Keratinocyte (primary cell): ENCODE measurements at regions not wholly inside any gene's neighbourhood (a gene's known extent, or its start where the extent isn't known, plus 50 kb on each side); places are given as distances from the start of the nearest gene placed in this dataset.

Experiments
- DNase-seq: peaks from one replicate; pipeline ENCODE4 v3.0.0-alpha.2; 2011; ENCODE audit warnings: low read depth, missing footprints, low spot score
- FAIRE-seq: peaks from 2 replicates; lab custom pipeline; 2011; peaks lifted over from hg19 to GRCh38; lab: Jason Lieb, UNC
- H2AFZ ChIP-seq: 2 replicates; pipeline ENCODE4 v1.6.0; 2012; ENCODE audit warnings: low read length, control low read depth, inconsistent platforms; ENCODE audit not compliant: control insufficient read depth
- H3K27ac ChIP-seq: 2 replicates; pipeline ENCODE4 v1.5.1; 2011; ENCODE audit warnings: low read length; ENCODE audit not compliant: control insufficient read depth, insufficient read depth
- H3K27me3 ChIP-seq: 3 replicates; pipeline ENCODE4 v1.6.0; 2011; ENCODE audit warnings: low read length; ENCODE audit not compliant: control insufficient read depth, insufficient read depth; ENCODE audit errors: extremely low read depth
- H3K36me3 ChIP-seq, 2 experiments: 2 replicates in 1 of 2; 3 replicates in 1 of 2; pipeline ENCODE4 v1.5.1; 2011; ENCODE audit warnings: low read length in 2 of 2, mild to moderate bottlenecking in 1 of 2; ENCODE audit not compliant: control insufficient read depth in 2 of 2, insufficient read depth in 2 of 2; ENCODE audit errors: extremely low read depth in 1 of 2
- H3K4me1 ChIP-seq: 3 replicates; pipeline ENCODE4 v1.5.1; 2011; ENCODE audit warnings: low read length; ENCODE audit not compliant: control insufficient read depth, insufficient read depth; ENCODE audit errors: extremely low read depth
- H3K4me2 ChIP-seq: 3 replicates; pipeline ENCODE4 v1.6.0; 2011; ENCODE audit warnings: low read depth, low read length; ENCODE audit not compliant: control insufficient read depth, insufficient read depth; ENCODE audit errors: extremely low read depth
- H3K4me3 ChIP-seq, 3 experiments: fragments of 200-600 bp in 1 of 3; sonication (generic) in 1 of 3; 2 replicates in 2 of 3; 3 replicates in 1 of 3; pipeline ENCODE4 v1.5.1; 2011 to 2016; ENCODE audit warnings: low read length in 3 of 3, mild to moderate bottlenecking in 3 of 3, control low read depth in 2 of 3, inconsistent platforms in 1 of 3, low read depth in 1 of 3, mixed read lengths in 1 of 3, mixed run types in 1 of 3, moderate library complexity in 1 of 3; ENCODE audit not compliant: control insufficient read depth in 2 of 3, insufficient read depth in 2 of 3; ENCODE audit errors: extremely low read depth in 1 of 3
- H3K79me2 ChIP-seq: 2 replicates; pipeline ENCODE4 v1.6.0; 2012; ENCODE audit warnings: low read length; ENCODE audit not compliant: control insufficient read depth, insufficient read depth
- H3K9ac ChIP-seq: 3 replicates; pipeline ENCODE4 v1.6.0; 2011; ENCODE audit warnings: low read length; ENCODE audit not compliant: control insufficient read depth, insufficient read depth; ENCODE audit errors: extremely low read depth
- H3K9me1 ChIP-seq: 3 replicates; pipeline ENCODE4 v1.6.0; 2011; ENCODE audit warnings: low read length; ENCODE audit not compliant: control insufficient read depth, insufficient read depth; ENCODE audit errors: extremely low read depth
- H3K9me3 ChIP-seq: 2 replicates; pipeline ENCODE4 v1.5.1; 2012; ENCODE audit warnings: low read depth, low read length; ENCODE audit not compliant: control insufficient read depth
- H4K20me1 ChIP-seq: 3 replicates; pipeline ENCODE4 v1.6.0; 2011; ENCODE audit warnings: low read length; ENCODE audit not compliant: control insufficient read depth, insufficient read depth; ENCODE audit errors: extremely low read depth
- CTCF ChIP-seq, 3 experiments: IDR thresholded peaks in 1 of 3; conservative IDR thresholded peaks in 1 of 3; optimal IDR thresholded peaks in 1 of 3; 2 replicates in 2 of 3; 3 replicates in 1 of 3; pipeline versions ENCODE3 to v1.5.1; 2011; ENCODE audit warnings: low read length in 3 of 3, mild to moderate bottlenecking in 3 of 3, moderate library complexity in 2 of 3, control low read depth in 1 of 3, inconsistent platforms in 1 of 3; ENCODE audit not compliant: insufficient read depth in 2 of 3; ENCODE audit errors: extremely low read depth in 1 of 3
- EZH2 ChIP-seq: IDR thresholded peaks from one replicate; pipeline ENCODE4 v1.6.1; 2012; ENCODE audit warnings: inconsistent platforms, mild to moderate bottlenecking, low read length, moderate library complexity
- dilution Hi-C: fragments of 300-500 bp; cut with MboI; formaldehyde crosslinking; loops from one replicate; pipeline ENCODE4 v1.7.0; 2020; ENCODE audit warnings: low sequenced_read_pairs; ENCODE audit not compliant: extremely low pct_ligation_motif_present

DNA sequence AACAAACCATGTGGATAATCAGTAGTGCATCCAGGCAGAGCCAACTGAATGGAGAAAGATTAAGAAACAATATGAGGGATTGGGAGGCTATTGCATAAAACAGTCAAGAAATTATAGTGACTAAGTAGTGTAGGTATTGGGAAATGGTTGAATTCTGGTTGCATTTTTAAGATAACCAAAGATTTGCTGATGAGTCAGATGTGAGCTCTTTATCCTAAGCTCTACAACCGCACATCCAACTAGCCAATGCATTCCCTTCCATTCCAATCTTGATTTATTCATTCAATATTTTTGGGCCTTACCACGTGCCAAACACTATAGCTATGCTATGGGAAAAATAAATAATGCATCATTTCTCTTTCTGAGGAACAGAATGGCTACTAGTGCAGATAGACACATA lies 524.5 kb upstream of the RGMB start:
- Histone ChIP-seq H3K4me1 (no peaks in the 10 kb centered on the region), H3K4me3 (no peak overlapping the region), H2AFZ (no peak overlapping the region), H3K9me1 (no peaks in the 10 kb centered on the region), H3K9me3 (no peaks in the 10 kb centered on the region), H4K20me1 (no peaks in the 10 kb centered on the region), H3K27me3 (no peaks in the 10 kb centered on the region), H3K79me2 (no peaks in the 10 kb centered on the region), H3K36me3 (no peaks in the 10 kb centered on the region), H3K9ac (no peak overlapping the region), H3K27ac (no peak overlapping the region), H3K4me2 (no peak overlapping the region)
- dilution Hi-C loops: no loop called here
- peak; percentile 44 for FAIRE-seq
- no peak for TF ChIP-seq CTCF (optimal IDR thresholded peaks at IDR 0.05 in 1 of 3, IDR thresholded peaks at IDR 0.05 in 1 of 3, conservative IDR thresholded peaks at IDR 0.05 in 1 of 3; ENCODE audit: extremely low read depth in 1 of 3, insufficient read depth in 2 of 3, low read length in 3 of 3)
- no peak for TF ChIP-seq EZH2
- peak; percentile 2 for DNase-seq

GRCh38 chr5:98258939-98259338 lies 514.5 kb upstream of the RGMB start:
- Histone ChIP-seq H3K9ac (no peak overlapping the region), H2AFZ (no peak overlapping the region), H3K4me1 (no peaks in the 10 kb centered on the region), H3K4me2 (no peak overlapping the region), H3K9me1 (no peaks in the 10 kb centered on the region), H3K4me3 (no peak overlapping the region), H3K27ac (no peak overlapping the region), H4K20me1 (no peaks in the 10 kb centered on the region), H3K36me3 (no peaks in the 10 kb centered on the region), H3K27me3 (no peaks in the 10 kb centered on the region), H3K79me2 (no peaks in the 10 kb centered on the region), H3K9me3 (no peaks in the 10 kb centered on the region)
- FAIRE-seq (no peak), DNase-seq (no peak)
- TF ChIP-seq EZH2: no peak
- TF ChIP-seq CTCF (optimal IDR thresholded peaks at IDR 0.05 in 1 of 3, IDR thresholded peaks at IDR 0.05 in 1 of 3, conservative IDR thresholded peaks at IDR 0.05 in 1 of 3; ENCODE audit: extremely low read depth in 1 of 3, insufficient read depth in 2 of 3, low read length in 3 of 3): no peak
- dilution Hi-C loops: no loop called here
